Tibial nerve (tissue), 4 donors: ENCODE measurements at regions not wholly inside any gene's neighbourhood (a gene's known extent, or its start where the extent isn't known, plus 50 kb on each side); places are given as distances from the start of the nearest gene placed in this dataset.

ENCODE experiments used
- CTCF ChIP-seq, 5 experiments: fragments of 200-600 bp in 3 of 5; fragments of 450-650 bp in 2 of 5; sonication (generic) in 3 of 5; IDR thresholded peaks; one replicate each; pipeline ENCODE4 v1.5.1; 2016 to 2019; ENCODE audit warnings: antibody characterized with exemption in 5 of 5, mild to moderate bottlenecking in 3 of 5, moderate library complexity in 2 of 5
- EP300 ChIP-seq, 2 donors: sonication (generic); formaldehyde crosslinking; IDR thresholded peaks; one replicate each; pipeline ENCODE4 v1.6.1; 2017; ENCODE audit warnings: antibody characterized with exemption in 2 of 2, mild to moderate bottlenecking in 1 of 2
- POLR2A ChIP-seq, 2 donors: fragments of 450-650 bp; IDR thresholded peaks; one replicate each; pipeline ENCODE4 v1.6.1; 2017; ENCODE audit warnings: antibody characterized with exemption in 2 of 2, mild to moderate bottlenecking in 2 of 2, moderate library complexity in 2 of 2

GRCh38 chr3:190242147-190242546, 80.1 kb downstream of the CLDN1 start:
- no peak for TF ChIP-seq CTCF (IDR thresholded peaks at IDR 0.05)
- no peak for TF ChIP-seq POLR2A (IDR thresholded peaks at IDR 0.05)
- TF ChIP-seq EP300 (IDR thresholded peaks at IDR 0.05), result no peak
